ENCODE measurements at regions not wholly inside any gene's neighbourhood (a gene's known extent, or its start where the extent isn't known, plus 50 kb on each side); places are given as distances from the start of the nearest gene placed in this dataset.
A peak's percentile ranks its signal among the peaks of the same experiment; 100 is the strongest.

GRCh38 chr5:135232958-135233357 lies 166.1 kb downstream of the MACROH2A1 start:
- Mint-ChIP-seq H3K9me3 (no peaks in the 10 kb centered on the region), H3K4me3 (no peak overlapping the region), H3K36me3 (no peaks in the 10 kb centered on the region), H3K27ac (no peak overlapping the region), H3K4me1 (no peaks in the 10 kb centered on the region)
- DNase-seq (ENCODE audit: low spot score in 2 of 2), result no peak
- no peak for ATAC-seq

- H3K4me1 Mint-ChIP-seq, result no peaks in the 10 kb centered on the region
- no peak overlapping the region for H3K27ac Mint-ChIP-seq
- H3K36me3 Mint-ChIP-seq, result no peaks in the 10 kb centered on the region
- DNase-seq (ENCODE audit: low spot score in 2 of 2) (no peak), ATAC-seq (no peak)
- H3K9me3 Mint-ChIP-seq, result no peaks in the 10 kb centered on the region
- H3K4me3 Mint-ChIP-seq, result no peak overlapping the region
Measured at GRCh38 chr5:135231289-135231688, 167.7 kb downstream of the MACROH2A1 start.

GRCh38 chr5:135230251-135230925 lies 168.6 kb downstream of the MACROH2A1 start:
- peak; percentile 20 for ATAC-seq
- Mint-ChIP-seq H3K9me3 (no peaks in the 10 kb centered on the region), H3K36me3 (no peaks in the 10 kb centered on the region), H3K4me1 (no peaks in the 10 kb centered on the region), H3K4me3 (no peak overlapping the region), H3K27ac (no peak overlapping the region)
- no peak for DNase-seq (ENCODE audit: low spot score in 2 of 2)

- Mint-ChIP-seq H3K4me3 (no peak overlapping the region), H3K4me1 (no peaks in the 10 kb centered on the region), H3K9me3 (no peaks in the 10 kb centered on the region), H3K27ac (no peak overlapping the region), H3K36me3 (no peaks in the 10 kb centered on the region)
- ATAC-seq (no peak), DNase-seq (ENCODE audit: low spot score in 2 of 2) (no peak)
Measured at GRCh38 chr5:135229679-135230132, 169.3 kb downstream of the MACROH2A1 start.

- H3K27ac Mint-ChIP-seq, result no peak overlapping the region
- H3K36me3 Mint-ChIP-seq, result no peaks in the 10 kb centered on the region
- no peak for DNase-seq (ENCODE audit: low spot score in 2 of 2)
- no peaks in the 10 kb centered on the region for H3K4me1 Mint-ChIP-seq
- H3K4me3 Mint-ChIP-seq, result no peak overlapping the region
- no peak for ATAC-seq
- H3K9me3 Mint-ChIP-seq, result no peaks in the 10 kb centered on the region
Measured at GRCh38 chr5:135229122-135229521, 169.9 kb downstream of the MACROH2A1 start.

GRCh38 chr5:135228222-135228621 lies 170.8 kb downstream of the MACROH2A1 start:
- DNase-seq (ENCODE audit: low spot score in 2 of 2), result no peak
- Mint-ChIP-seq H3K27ac (no peak overlapping the region), H3K4me3 (no peak overlapping the region), H3K4me1 (no peaks in the 10 kb centered on the region), H3K9me3 (no peaks in the 10 kb centered on the region), H3K36me3 (no peaks in the 10 kb centered on the region)
- ATAC-seq, result no peak

GRCh38 chr5:135227064-135228022 lies 171.7 kb downstream of the MACROH2A1 start:
- Mint-ChIP-seq H3K27ac (no peak overlapping the region), H3K9me3 (no peaks in the 10 kb centered on the region), H3K4me3 (no peak overlapping the region), H3K36me3 (no peaks in the 10 kb centered on the region), H3K4me1 (no peaks in the 10 kb centered on the region)
- ATAC-seq (no peak), DNase-seq (ENCODE audit: low spot score in 2 of 2) (no peak)

- DNase-seq (ENCODE audit: low spot score in 2 of 2), result no peak
- Mint-ChIP-seq H3K9me3 (no peaks in the 10 kb centered on the region), H3K27ac (no peak overlapping the region)
Measured at GRCh38 chr5:135225856-135226560, 173.0 kb downstream of the MACROH2A1 start.

GRCh38 chr5:135223891-135224625 lies 175.0 kb downstream of the MACROH2A1 start:
- ATAC-seq (no peak), DNase-seq (ENCODE audit: low spot score in 2 of 2) (no peak)
- H3K9me3 Mint-ChIP-seq, result no peaks in the 10 kb centered on the region
- no peak overlapping the region for H3K4me3 Mint-ChIP-seq
- H3K4me1 Mint-ChIP-seq, result no peaks in the 10 kb centered on the region
- H3K27ac Mint-ChIP-seq, result no peak overlapping the region
- no peaks in the 10 kb centered on the region for H3K36me3 Mint-ChIP-seq

More at GRCh38 chr5:135225856-135226560, 173.0 kb downstream of the MACROH2A1 start:
- H3K4me1 Mint-ChIP-seq, result no peaks in the 10 kb centered on the region
- ATAC-seq, result no peak
- H3K36me3 Mint-ChIP-seq, result no peaks in the 10 kb centered on the region
- no peak overlapping the region for H3K4me3 Mint-ChIP-seq

- Mint-ChIP-seq H3K4me3 (no peak overlapping the region), H3K36me3 (no peaks in the 10 kb centered on the region), H3K27ac (no peak overlapping the region), H3K9me3 (no peaks in the 10 kb centered on the region), H3K4me1 (no peaks in the 10 kb centered on the region)
- ATAC-seq (no peak), DNase-seq (ENCODE audit: low spot score in 2 of 2) (no peak)
Measured at GRCh38 chr5:135223404-135223803, 175.6 kb downstream of the MACROH2A1 start.

GRCh38 chr5:135222771-135223170 lies 176.3 kb downstream of the MACROH2A1 start:
- H3K4me3 Mint-ChIP-seq, result no peak overlapping the region
- ATAC-seq (no peak), DNase-seq (ENCODE audit: low spot score in 2 of 2) (no peak)
- no peaks in the 10 kb centered on the region for H3K36me3 Mint-ChIP-seq
- H3K27ac Mint-ChIP-seq, result no peak overlapping the region
- H3K9me3 Mint-ChIP-seq, result no peaks in the 10 kb centered on the region
- H3K4me1 Mint-ChIP-seq, result no peaks in the 10 kb centered on the region

- Mint-ChIP-seq H3K4me3 (no peak overlapping the region), H3K27ac (no peak overlapping the region), H3K4me1 (no peaks in the 10 kb centered on the region), H3K9me3 (no peaks in the 10 kb centered on the region), H3K36me3 (no peaks in the 10 kb centered on the region)
- peak; percentile 38 for ATAC-seq
- DNase-seq (ENCODE audit: low spot score in 2 of 2), result no peak
Measured at GRCh38 chr5:135222171-135222681, 176.8 kb downstream of the MACROH2A1 start.

GRCh38 chr5:135221696-135222095 lies 177.3 kb downstream of the MACROH2A1 start:
- no peak overlapping the region for H3K4me3 Mint-ChIP-seq
- no peaks in the 10 kb centered on the region for H3K9me3 Mint-ChIP-seq
- DNase-seq (ENCODE audit: low spot score in 2 of 2) (no peak), ATAC-seq (no peak)
- no peaks in the 10 kb centered on the region for H3K36me3 Mint-ChIP-seq
- no peaks in the 10 kb centered on the region for H3K4me1 Mint-ChIP-seq
- no peak overlapping the region for H3K27ac Mint-ChIP-seq

- no peaks in the 10 kb centered on the region for H3K36me3 Mint-ChIP-seq
- no peak overlapping the region for H3K4me3 Mint-ChIP-seq
- no peak overlapping the region for H3K27ac Mint-ChIP-seq
- DNase-seq (ENCODE audit: low spot score in 2 of 2) (no peak), ATAC-seq (no peak)
- no peaks in the 10 kb centered on the region for H3K4me1 Mint-ChIP-seq
- no peaks in the 10 kb centered on the region for H3K9me3 Mint-ChIP-seq
Measured at GRCh38 chr5:135221187-135221473, 177.9 kb downstream of the MACROH2A1 start.
